Ovary (tissue), 3 donors: ENCODE measurements at regions not wholly inside any gene's neighbourhood (a gene's known extent, or its start where the extent isn't known, plus 50 kb on each side); places are given as distances from the start of the nearest gene placed in this dataset.

Source experiments
- CTCF ChIP-seq, 3 donors: fragments of 450-650 bp in 2 of 3; fragments of 200-600 bp in 1 of 3; IDR thresholded peaks; one replicate each; pipeline versions ENCODE4 v1.5.1 to v1.8.0; 2016 to 2022; ENCODE audit warnings: antibody characterized with exemption in 3 of 3, mild to moderate bottlenecking in 1 of 3
- POLR2A ChIP-seq: fragments of 450-650 bp; IDR thresholded peaks from one replicate; pipeline ENCODE4 v1.6.1; 2017; ENCODE audit warnings: antibody characterized with exemption, mild to moderate bottlenecking, moderate library complexity
- donor health status: DM: no; HTN: no; CAD: no.

- TF ChIP-seq CTCF (IDR thresholded peaks at IDR 0.05): no peak
- no peak for TF ChIP-seq POLR2A
These were observed 89.3 kb upstream of the FTMT start for GRCh38 chr5:121762426-121762825.
